NCI-H146 treated with DMSO at 0.1 percent for 48 hours (cell line): ENCODE measurements at regions not wholly inside any gene's neighbourhood (a gene's known extent, or its start where the extent isn't known, plus 50 kb on each side); places are given as distances from the start of the nearest gene placed in this dataset.

Experiments
- DNase-seq: peaks from one replicate; lab custom pipeline; 2025; ENCODE audit not compliant: unreplicated experiment; lab: John Stamatoyannopoulos, UW

DNA sequence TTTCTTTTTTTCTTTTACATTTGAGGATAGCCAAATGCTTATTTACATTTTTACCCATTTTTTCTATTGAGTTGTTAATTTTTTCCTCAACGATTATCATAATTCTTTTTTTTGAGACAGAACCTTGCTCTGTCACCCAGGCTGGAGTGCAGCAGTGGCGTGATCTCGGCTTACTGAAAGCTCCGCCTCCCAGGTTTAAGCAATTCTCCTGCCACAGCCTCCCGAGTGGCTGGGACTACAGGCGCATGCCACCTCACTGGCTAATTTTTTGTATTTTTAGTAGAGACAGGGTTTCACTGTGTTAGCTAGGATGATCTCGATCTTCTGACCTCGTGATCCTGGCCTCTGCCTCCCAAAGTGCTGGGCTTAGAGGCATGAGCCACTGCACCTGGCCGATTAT, 208.7 kb downstream of the LIG4 start:
- DNase-seq = no peak

DNA sequence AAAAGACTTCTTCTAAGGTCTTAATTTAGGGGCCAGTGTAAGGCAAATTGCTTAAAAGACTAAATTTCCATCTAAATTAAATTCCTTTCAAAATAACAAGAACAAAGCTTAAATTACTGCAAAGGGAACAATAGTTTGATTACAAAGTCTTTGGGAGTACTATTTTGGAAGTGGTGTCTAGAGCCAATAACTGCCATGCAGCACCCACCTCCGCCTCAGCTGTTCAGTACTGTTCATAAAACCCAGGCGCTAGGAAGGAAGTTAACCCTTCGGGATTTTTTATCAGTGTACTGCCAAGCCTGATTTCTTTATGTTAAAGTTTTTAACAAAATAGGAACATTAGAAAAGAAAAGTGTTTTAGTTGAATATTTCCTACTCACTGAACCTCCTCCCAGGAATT, 210.1 kb downstream of the LIG4 start:
- no peak for DNase-seq

DNA sequence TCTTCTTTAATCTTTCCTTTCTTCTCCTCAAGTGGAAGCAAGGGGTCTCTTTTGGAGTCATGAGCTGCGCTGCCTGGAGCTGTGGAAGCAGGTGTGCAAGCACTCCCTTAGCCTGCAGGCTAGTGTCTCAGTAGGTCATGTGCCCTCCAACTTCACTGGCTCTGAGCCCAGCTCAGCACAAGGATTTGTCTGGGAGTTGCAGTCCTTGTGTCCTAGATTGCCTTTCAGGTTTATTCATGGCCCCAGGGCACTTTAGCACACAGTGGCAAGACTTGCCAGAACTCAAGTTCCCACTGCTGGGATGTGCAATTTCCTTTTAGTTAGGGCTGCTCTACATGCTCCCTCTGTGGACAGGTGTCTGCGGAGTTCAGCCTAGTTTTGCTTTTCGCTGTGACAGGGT, 211.7 kb downstream of the LIG4 start:
- no peak for DNase-seq

DNA sequence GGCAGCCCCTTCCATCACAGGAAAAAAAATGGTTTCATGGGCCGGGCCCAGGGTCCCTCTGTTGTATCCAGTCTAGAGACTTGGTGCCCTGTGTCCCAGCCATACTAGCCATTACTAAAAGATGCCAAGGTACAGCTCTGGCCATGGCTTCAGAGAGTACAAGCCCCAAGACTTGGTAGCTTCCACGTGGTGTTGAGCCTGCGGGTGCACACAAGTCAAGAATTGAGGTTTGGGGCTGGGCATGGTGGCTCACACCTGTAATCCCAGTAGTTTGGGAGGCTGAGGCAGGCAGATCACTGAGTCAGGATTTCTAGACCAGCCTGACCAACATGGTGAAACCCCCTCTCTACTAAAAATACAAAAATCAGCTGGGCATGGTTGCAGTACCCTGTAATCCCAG, 214.3 kb downstream of the LIG4 start:
- DNase-seq = no peak

DNA sequence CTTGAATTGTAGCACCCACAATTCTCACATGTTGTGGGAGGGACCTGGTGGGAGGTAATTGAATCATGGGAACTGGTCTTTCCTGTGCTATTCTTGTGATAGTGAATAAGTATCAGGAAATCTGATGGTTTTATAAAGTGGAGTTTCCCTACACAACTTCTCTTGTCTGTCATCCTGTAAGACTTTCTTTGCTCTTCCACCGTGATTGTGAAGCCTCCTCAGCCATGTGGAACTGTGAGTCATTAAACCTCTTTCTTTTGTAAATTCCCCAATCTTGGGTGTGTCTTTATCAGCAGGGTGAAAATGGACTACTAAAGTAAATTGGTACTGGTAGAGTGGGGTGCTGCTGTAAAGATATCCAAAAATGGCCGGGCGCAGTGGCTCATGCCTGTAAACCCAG, 215.6 kb downstream of the LIG4 start:
- DNase-seq = no peak

DNA sequence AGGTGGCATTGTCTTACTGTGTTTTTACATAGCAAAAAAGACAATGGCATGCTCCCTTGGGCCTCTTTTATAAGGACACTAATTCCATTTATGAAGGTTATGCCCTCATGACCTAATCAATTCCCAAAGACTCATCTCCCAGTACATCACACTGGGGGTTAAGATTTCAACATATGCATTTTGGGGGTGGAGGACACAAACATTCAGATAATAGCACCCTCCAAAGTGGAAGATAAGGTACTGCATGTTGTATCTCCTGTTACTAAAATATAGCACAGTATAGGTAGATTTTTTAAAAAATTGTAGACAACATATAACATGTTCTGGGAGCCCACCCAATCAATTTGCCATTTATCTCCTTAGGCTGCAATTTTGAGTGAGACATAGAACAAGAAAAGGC, 221.2 kb downstream of the LIG4 start:
- no peak for DNase-seq

DNA sequence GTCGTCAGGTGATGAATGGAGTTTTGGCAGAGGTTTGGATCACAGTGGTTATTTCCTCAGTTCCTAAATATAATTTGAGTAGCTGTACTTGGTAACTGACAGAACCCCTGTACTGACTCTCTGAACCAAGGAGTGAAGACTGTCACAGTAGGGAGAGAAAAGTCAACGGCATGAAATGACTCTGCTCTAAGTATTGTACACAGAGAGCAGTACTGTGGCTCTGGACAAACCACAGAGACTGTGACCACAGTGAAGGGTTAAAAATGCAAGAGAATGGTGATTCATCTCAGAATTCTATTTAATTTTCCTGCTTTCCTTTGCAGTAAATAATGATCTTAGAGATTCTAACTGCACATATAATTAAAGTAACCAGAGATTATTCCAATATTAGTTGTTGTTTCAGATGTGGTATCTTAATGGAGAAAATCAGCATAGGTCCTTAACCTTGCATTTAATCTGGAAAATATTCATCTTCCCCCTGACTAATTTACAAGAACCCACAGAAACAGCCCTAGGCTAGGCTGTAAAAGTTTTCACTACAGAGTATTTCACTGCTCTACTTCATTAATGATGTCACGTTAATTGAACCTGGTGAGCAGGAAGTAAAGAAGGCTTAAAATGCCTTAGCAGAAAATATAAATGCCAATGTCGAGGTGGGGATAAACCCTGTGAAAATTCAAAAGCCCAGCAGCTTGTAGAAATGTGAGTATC, 221.9 kb downstream of the LIG4 start:
- no peak for DNase-seq

DNA sequence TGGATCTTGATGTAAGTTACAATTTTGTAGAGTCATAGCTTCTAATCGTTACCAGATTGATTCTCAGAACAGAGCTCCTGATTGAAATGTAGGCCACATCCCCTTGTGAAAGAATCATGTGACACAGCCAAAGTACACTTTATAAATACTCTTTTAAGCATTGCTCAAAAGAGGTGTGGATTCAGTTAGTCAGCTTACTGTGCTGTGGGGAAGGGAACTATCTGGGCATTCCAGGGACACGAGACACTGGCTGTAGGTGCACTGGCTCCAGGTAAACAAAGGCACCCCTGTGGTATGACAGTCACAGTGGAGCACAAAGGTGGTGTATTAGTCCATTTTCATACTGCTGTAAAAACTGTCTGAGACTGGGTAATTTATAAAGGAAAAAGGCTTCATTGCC, 222.8 kb downstream of the LIG4 start:
- DNase-seq = no peak

DNA sequence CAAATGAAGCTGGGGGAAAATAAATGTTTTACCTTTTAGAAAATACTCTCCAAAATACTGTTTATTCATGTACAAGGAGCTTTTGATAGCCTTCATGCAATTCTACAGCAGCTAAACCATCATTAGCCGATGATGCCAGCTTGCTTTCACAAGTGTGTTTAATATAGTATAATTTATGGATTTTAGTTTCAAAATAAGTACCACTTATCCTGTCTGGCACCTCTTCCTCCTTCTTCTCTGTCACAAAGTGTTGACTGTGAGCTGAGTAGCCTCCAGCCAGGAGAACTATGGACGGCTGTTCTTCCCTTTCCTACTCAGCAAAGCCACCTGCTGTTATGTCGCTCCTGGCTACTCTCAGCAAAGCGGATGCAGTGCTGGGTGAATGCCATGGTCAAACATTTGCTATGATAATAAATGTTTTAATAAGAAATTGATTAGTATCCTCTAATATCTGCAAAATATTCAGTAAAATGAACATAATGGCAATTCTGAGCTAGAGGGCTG, 238.2 kb downstream of the LIG4 start:
- DNase-seq = no peak

DNA sequence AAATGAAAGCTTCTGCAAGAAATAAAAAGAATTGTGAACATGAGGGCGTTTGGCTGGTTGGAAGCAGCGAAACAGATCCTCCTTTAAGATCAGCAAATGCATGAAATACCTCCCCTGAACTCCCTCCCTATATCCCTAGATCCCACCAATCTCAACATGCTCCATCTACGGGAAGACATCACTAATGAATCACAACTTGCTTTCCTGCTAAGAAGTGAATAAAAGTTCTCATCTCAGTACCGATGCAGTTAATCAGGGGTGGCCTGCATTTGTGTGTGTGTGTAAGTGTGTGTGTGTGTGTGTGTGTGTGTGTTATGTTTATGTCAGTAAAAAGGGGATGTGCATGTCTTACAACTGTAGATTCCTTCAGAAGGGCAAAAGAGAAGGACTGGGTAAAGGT, 238.7 kb downstream of the LIG4 start:
- DNase-seq = no peak

DNA sequence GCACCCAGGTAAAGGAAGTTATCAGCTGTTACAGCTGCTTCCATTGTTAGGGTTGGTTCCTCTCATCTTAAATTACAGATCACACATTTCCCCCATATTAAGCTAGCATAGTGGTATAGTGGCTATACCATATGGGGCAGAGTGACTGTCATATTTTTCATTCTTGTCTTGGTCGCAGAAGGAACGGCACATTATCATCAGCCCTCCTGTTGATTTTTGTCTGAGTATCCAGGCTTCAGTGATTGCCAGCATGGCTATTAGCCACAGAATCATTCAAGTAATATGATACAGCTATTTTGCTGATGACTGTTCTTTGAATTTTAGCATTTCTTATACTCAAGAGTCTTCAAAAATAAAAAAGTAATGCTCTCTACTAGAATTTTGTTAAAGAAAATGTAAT, 240.9 kb downstream of the LIG4 start:
- no peak for DNase-seq

DNA sequence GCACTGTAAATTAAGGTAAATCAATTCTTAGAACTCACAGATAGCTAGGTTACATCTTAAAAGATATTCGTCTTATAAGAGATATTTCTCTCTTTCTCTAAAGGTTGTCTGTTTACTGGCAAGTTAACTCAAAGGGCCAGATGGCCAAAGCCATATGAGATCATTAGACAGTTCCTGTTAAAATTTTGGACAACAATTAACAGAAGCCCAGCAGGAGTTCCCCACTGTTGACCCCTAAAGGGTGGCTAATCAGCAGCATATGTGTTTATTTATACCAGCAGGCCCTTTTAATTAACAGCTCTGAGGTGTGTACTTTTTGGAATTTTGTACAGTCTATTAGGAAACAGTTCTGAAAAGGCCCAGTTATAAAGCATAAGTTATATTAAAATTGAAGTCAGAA, 245.8 kb downstream of the LIG4 start:
- DNase-seq = no peak

DNA sequence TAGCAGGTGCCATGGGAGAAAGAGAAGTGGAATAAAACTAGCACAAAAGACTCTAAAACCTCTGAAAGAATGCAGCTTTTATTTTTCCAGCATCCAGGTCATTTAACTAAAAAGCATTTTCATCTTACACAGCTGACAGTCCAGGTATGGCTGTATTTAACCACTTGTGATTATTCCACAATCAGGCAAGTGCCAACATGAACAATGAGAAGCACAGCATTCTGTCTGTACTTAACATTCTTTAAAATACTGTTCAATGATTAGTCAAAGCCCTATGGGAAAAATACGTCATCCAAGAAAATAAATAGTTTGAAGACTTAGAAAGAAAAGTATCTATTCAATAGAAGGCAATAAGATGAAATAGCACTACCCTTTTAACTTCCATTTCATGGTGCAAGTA, 246.9 kb downstream of the LIG4 start:
- DNase-seq = no peak

DNA sequence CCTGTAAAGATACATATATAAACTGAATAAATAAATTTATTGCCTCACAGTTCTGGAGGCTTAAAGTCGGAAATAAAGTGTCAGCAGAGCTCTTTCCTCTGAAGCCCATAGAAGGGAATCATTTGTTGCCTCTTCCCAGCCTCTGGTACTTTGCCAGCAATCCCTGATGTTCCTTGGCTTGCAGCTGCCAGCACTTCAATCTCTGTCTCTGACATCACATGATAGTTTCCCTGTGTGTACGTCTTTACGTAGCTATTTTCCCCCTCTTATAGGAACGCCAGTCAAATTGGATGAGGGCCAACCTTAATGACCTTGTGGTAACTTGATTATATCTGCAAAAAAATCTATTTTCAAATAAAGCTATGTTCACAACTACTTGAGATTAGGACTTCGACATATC, 250.9 kb downstream of the LIG4 start:
- no peak for DNase-seq

DNA sequence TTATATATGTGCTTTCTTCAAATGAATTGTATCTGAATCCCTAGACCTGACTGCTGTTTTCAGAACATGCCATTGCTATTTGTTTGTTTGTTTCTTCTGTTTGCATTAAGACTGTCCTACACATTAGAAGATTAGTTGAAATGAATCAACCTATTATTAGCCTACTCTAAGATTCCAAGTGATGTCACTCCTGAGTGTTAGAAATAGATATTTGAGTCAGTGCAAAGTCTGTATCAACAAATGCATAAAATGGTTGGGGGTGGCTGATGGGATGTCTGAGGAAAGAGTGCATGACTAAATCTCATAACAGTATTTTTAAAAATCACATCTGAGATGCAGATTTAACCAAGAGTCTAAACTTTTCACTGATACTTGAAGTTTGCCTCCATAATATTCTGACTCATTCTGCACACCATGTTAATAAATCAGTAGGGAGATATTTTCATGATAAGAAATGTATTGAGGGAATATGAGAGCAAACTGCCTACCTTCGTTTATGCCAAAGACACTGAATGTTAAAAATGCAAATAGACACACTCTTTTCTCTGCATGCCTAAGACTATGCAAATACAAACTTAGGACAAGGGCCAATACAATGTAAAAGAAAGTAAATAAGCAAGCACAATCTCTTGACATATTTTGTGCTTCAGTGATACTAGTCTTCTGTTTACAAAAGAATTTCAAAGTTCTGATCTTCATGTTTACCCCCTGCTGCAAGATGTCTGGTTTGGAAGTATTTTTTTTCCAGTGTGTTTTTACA, 253.3 kb downstream of the LIG4 start:
- no peak for DNase-seq

DNA sequence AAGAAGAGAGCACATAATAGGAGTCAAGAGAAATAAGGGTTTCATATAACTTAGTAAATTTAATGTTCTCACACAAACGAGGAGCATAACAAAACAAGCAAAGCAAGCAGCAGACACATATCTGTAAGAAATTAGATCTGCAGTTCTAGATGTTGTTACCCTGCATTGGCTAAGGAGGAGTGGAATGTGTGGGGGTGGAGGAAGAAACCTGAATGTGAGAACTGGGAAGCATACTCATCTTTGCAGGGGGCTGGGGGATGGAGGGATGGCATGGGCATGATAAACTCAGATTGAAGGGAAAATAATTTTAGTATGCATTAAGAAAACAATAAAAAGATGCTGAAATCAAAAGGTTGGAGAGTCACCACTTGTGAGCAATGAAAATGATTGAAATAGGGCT, 255.0 kb downstream of the LIG4 start:
- DNase-seq = no peak

DNA sequence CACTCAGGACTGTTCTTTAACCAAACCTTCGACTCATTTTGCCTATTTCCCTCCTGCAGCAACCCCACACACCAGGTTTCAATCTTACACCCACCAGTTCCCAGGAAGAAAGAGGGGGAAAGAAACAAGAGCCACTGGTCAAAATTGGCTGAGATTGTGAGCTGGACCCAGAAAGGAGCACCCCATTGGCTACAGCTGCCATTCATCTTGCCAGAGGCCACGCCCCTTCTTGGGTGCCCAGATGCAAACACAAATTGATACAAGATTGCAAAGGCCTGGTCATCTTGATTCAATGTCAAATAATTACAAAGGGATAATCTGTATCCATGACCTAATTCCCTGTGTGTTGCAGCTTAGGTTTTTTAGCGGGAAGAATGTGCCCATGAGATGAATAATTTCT, 258.4 kb downstream of the LIG4 start:
- DNase-seq = no peak

DNA sequence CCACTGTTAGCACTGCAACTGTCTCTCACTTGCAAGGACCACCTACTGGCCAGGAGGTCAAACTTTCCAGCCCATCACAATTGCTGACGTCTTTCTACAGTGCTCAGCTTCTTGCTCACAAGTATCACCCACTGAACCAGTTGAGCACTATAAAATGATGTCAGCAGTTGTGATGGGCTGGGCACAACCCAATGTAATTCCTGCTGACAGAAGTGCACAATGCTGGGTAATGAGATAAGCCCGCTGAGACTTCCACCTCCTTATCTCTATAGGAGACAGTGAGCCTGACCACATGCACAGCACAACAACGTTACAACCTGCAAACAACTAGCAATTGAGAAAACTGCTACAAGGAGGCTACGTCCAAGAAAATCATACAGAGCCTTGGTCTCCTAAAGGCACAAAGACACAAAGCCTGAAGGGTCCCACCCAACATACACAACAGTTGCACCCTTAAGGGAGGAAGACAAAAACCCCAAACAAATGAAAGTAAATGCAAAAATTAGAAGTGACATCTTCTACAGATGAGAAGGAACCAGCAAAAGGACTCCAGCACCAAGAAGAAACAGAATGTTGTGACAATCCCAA, 273.2 kb downstream of the LIG4 start:
- no peak for DNase-seq

DNA sequence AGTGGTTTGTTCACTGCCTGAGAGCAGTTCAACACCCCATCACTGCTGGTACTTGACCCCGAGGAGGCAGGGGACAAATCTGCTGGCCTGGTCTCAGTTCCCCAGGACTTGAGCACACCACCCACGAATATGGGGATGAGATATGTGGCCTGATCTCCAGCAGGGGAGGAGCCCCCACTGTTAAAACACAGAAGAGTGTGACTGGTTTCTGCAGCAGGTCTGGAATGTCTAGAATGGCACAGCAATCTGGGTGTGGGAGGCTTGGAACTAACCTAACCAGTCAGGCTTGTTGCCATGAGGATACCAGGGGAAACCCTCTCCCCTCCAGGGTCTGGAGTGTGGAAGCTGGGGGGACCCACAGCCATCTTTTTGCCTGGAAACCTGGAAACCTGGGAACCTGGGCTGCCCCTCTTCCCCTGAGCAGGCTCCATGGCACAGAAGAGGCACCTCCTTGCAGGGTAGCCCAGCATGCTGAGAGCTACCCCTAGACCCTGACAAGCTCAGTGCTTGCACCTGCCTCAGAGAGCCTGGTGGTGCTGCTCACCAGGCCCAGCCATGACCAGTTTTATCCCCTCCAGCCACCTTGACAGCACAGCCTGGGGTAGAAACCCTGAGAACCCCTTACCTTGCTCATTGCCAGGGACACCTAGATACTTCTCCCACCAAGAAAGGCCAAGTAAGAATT, 273.8 kb downstream of the LIG4 start:
- DNase-seq = no peak

DNA sequence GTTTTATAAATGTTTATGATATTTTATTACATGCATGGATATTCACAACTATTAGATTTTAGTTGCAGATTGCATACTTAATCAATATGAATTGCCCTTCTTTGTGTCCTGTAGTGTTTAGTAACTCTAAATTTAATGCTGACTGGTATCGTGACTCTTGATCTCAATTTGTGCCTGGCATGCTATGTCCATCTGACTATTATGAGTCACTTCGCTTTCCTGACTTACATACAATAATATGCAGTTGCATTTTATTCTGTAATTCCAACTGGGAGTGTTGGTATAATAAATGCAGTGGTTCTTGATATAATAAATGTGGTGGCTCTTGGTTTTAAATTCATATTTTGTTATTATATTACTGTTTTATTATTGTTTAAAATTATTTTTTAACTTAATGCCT, 277.5 kb downstream of the LIG4 start:
- DNase-seq = no peak

DNA sequence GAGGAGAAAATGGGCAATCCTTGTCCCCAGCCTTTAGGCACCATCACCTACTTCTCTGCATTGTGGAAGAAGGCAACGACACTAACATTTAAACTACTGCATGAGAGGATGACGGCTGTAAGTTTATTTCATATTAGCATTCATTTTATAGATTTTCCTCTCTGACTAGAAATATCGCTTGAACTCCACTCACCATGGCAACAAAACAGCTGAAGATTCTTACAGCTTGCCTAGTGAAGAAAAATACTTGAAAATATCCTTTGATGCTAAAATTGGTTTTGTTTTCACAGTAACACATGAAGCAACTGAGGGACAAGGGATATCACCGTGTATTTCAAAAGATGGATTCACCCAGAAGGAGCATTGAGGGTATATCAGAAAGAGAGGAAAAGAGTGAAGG, 284.3 kb downstream of the LIG4 start:
- DNase-seq = no peak

DNA sequence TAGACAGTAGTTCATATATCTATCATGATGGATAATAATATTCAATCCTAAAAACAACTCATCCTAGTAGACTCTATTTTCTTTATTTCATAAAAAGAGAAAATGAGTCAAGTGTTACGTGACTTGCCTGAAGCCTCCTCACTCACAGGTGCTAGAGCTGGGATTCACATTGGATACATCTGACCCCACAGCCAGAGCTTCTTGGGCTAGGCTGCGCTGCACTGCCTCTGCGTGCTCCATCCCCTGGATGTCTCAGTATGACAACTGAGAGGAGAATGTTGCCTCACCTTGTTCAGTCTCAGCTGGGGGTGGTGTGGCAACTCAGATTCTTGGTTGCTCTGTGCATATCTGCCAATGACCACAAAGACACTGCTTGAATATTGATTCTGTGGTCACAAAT, 286.6 kb downstream of the LIG4 start:
- DNase-seq = no peak
